G401.6 (cell line): ENCODE measurements at regions not wholly inside any gene's neighbourhood (a gene's known extent, or its start where the extent isn't known, plus 50 kb on each side); places are given as distances from the start of the nearest gene placed in this dataset.

Experiments used
- FAIRE-seq: peaks from 2 replicates; lab custom pipeline; 2012; peaks lifted over from hg19 to GRCh38; lab: Jason Lieb, UNC

DNA sequence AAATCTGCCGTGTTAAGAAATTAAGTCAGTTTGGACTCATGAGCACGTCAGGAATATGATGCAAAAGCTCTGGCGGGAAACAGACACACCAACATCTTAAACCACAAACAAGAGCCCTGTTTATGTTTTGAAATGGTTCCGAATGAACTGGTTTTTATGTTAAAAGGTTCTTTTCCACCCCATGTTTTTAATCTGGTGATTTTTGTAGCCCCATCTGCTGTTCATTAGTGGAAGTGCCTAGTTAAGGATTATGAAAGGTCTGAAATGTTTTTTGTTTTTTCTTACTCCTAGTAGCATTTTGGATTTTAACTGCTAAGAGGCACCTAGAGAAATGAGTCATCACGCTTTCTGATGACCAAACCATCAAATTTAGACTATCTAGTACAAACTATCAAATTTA, 404.1 kb upstream of the MKI67 start:
- peak; percentile 52 for FAIRE-seq

DNA sequence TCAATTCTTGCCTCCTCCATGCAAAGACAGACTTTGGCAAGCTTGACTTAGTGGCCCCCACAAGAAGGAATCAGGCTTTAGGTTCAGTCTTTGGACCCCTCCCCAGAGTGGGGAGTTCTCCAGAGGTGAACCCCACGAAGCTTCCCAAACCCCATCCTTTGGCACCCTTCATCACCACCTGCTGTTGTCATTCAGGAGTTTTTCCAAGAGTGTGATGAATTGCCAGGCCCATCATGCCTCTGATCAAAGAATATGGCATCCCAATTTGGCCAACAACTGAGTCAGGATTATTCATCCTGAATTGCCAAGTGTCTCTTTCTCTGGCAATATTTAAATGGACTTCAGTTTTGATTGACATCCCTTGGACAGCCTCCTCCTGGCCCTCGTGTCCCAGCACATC, 404.7 kb upstream of the MKI67 start:
- FAIRE-seq, result no peak

DNA sequence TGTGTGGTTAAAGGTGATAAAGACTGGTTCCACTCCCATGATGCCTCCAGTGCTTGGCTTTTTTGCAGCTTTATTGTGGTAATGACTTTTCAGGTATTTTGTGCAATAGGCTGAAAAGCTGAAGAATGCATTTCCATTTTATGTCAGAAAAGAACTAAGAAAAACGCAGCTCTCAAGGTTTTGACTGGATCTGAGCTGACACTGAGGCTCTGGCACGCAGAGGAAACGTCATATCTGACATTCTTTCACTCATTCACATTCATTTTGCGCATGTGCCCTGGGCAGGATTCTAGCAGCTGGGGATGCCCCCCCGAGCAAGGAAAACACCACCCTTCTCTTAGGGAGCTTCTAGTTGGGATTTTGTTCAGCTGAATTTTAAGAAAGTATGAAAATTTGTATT, 408.5 kb upstream of the MKI67 start:
- no peak for FAIRE-seq

DNA sequence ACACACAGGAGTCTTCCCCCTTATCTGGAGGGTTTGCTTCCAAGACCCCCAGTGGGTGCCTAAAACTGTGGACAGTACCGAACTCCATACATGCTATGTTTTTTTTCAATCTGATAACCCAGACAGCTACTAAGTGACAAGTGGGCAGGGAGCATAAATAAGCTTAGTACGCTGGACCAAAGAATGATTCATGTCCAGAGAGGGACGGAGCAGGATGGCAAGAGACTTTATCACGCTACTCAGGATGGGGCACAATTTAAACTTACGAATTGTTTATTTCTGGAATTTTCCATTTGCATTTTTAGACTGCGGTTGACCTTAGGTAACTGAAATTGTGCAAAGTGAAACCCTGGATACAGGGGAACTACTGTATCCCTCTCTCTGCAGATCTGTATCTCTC, 410.0 kb upstream of the MKI67 start:
- FAIRE-seq, result no peak

DNA sequence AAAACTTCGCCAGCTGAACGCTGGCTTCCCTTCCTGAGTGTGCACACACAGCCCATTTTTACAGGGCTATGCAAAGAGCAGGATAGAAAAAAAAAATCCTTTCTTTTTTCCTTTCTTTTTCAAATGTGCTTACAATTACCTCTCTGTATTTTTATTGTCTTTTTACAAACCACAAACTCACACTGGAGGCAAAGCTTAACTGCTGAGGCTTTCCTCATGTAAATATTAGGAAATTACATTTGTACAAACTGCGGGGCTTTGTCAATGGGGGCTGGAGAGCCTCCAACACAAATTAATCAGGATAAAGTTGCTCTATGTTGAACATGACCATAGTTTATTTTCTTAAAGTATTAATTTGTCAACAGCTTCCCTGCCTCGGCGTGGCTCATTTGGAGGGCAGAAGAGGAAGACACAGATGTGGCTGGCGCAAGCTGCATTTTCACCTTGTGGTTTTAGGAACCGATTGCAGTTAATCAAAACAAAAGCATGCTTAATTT, 411.7 kb upstream of the MKI67 start:
- no peak for FAIRE-seq

DNA sequence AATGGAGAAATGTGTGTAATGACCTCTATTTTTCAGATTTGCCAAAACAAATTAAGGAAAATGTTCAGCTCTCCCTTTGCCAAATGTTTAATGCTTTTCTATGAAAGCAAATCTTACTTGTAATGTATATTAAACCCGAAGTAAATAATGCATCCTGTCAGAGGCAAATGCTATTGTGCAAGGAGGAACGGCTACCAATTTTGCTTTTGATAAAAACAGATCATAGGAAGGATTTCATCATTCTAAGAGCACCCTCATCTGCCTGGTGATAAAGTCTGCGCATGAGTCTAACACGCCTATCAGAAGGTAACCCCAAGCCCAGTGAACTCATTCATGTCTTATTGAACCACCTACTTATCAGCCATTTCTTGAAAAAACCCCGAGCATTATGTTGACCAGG, 412.4 kb upstream of the MKI67 start:
- FAIRE-seq, result no peak

DNA sequence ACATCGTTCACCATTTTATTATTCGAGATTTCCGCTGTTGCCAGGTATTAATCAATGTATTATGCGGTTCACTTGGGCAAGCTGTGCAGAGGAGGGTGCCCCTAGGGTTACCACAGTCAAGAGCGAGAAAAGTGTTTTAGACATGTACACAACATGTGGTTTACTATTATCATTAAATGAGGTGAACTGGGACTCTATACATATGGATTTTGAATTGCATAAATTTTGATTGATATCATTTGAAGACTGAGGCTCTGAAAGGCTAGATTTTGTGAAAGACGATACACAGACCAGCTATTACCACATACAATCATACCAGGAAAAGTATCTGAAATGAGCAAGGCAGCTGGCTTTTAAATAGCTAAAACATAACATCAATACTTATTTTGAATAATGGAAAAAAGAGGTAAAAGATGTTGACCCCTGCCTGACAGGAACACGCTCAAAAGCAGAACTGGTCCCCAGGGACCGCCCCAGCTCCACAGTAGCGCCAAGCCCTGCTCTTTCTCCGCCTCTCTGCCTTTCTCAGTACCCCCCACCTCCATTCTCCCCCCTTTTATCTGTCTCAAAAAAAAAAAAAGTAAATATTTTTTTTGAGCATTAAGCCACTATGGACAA, 413.4 kb upstream of the MKI67 start:
- FAIRE-seq, result no peak

DNA sequence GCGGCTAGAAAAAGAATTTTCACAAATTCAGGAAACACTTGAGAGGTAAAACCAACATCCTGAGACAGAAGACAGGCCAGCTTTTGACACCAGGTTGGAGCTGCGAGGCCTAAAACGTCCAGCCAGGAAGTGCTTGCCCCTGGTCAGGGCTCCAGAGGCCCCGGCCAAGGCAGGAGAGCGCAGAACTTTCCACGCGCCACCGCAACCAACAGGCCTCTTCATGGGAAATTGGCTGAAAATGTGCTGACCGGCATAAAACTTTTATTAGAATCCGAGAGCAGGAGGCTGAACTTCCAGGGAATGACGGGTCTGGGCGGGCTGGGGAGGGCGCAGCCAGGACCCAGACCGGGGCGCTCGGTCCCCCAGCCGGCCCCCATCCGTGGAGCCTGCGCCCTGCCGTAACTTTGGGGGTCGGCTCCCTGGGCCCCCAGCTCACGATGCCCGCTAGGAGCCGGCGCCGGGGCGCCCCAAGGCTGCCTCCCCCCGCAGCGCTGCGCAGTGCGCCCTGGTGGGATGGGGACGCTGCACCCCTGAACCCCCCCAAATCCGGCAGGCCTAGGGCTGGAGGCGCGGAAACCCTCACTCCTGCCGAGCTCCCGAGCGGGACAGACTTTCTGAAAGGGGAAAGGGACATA, 414.0 kb upstream of the MKI67 start:
- no peak for FAIRE-seq

DNA sequence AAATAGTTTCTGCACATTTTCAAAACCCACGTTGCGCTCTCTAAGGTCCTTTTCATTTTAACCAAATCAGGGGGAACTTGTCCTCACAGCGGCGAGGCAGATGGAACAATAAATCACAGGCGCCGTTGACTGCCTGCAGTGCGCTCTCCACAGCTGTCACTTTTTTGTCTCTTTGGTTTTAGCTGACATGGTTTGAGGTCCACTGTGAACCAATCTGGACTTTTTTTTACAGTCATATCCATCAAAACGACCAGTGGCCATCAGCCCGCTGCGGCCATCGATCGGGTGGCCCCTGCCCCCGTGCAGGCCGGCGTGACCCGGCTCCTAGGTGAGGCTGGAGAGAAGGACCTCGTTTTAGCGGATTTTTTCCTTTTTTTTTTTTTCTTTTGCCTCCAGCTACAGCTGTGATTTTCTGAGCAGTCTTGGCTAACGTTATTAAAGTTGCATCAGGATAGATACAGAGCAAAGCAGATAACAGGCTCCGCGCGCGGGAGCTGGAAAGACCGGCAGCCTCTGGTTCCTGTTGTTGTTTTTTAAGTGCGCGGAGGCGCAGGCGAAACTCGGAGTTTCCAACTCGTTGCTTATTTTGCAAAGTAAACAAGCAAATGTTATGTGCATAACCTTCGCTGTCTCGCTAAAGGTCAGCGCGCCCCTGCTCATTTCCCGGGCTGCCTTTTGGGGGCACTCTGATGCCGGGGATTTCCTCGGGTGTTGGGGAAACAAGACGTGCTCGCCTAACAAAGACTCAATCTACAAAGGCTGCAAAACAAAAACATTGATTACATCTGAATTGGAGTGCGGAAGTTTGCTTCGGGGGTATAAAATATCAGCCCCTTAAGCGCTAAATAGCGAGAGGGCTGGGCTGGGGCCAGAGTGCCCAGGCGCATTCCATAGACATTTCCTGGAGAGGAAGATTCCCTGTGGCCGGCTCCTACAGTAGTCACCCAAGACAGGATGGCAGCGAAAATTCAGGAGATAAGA, 414.8 kb upstream of the MKI67 start:
- FAIRE-seq, result no peak

DNA sequence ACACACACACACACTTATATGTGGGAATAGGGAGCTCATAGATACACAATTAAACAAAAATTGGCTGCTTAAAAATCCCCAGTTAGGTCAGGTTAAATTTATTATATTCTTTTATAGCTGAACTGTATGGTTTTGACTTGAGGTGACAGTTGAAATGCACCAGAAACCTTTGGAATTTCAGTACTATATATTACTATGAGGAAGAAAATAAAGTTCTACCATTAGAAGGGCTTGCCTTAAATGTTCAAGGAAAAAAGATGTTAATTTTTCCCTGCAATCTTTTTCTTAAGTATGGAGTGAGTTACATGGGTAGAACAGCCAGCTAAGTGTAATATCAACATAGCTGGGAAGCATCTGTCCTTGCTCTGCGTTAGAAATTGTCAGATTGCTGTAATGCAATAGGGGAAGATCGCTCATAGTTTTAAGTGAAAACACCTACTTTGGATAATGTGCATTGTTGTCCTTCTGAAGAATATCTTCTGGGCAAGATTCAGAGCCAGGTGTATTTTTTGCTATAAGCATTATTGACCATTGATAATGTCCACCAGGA, 415.8 kb upstream of the MKI67 start:
- no peak for FAIRE-seq

DNA sequence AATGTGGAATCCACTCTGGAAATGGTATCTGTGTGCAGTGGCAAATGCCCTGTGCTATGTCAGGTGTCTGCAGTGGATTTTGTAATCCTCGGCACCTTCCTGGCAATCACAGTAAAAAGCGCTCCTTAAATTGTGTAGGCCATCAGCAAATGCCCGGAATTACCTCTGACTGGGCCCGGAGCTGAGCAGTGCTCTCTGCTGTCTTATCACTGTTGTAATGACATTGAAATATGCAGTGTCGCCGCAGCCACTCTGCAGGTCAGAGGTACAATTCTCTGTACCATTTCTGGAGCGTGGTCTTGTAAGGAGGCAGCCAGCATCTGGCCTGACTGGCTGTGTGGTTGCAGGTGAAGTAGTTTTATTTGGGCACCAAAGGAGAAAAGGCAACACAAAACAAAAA, 416.4 kb upstream of the MKI67 start:
- no peak for FAIRE-seq

DNA sequence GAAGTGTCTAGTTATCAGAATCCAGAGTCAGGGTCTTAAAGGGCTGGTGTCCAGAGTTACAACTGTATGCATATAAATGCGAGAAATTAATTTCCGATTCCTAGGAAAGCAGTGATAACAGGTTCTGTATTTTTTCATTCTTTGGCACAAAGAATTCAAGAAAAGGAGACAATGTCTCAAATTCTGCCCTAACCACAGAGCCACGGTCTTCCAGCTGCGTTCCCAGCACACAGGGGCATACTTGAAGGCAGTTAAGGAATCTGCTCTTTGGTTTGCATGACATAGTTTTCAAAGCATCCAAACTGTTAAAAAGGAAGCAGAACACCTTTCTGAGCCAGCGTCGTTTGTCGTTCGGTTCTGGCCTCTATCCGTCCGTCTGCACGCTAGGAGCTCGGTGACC, 416.9 kb upstream of the MKI67 start:
- FAIRE-seq, result no peak

DNA sequence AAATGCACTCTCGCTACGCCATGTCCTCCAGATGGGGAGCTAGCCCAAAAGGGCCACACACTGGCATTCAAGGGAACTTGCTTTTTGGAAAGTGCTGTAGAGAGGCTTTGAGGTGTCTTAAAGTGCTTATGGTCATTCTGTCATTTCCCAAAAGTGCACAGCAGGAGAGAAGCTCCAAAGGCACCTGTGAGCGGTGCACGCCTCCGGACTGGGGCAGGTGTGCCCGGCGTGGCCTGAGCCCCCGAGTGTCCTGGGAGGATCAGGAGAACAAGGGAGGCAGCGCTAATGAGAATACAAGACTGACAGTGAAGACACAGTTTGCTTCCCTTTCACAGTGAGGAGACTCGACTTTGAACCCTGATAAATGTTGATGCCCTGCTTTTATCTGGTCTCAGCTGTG, 419.0 kb upstream of the MKI67 start:
- FAIRE-seq, result no peak

DNA sequence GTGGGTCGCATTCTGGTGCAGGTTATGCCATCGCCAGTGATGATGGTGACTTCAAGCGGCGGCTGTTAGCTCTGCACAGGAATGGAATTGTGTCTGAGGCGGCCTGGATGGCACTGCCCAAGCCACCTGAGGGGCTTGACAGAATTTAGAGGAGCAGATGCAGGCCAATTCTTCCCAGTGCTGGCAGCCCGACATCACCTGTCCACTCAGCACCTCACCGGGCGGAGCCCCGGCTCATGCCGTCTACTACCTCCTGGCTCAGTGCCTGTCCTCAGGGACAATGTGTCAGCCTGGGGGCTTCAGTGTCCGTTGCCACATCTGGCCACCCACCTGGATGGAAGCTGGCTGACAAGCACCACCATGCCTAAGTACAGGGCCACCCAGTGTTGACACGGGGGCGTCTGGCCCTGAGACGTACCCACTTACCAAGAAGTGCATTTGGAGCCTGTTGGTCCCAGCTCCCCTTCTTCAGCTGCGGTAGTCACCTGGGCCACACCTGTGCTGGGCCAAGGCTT, 420.5 kb upstream of the MKI67 start:
- FAIRE-seq, result no peak

DNA sequence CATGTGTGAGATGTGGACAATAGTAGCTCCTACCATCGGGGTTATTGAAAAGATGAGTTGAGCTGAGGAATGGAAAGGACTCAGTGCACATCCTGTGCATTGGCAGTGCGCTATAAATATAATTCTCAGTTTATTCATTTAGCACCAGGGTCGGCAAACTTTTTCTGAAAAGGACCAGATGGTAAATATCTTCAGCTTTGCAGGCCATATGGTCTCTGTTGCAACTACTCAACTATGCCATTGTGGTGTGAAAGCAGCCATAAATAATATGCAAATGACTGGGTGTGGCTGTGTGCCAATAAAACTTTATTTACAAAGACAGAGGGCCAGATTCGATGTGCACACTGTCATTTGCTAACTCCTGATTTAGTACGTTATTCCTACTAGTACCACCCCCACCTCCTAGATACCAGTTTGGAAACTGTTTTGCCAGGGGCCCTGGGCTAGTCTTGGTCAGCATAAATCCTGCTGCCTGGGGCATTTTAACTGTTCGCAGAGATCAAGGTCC, 422.9 kb upstream of the MKI67 start:
- no peak for FAIRE-seq

DNA sequence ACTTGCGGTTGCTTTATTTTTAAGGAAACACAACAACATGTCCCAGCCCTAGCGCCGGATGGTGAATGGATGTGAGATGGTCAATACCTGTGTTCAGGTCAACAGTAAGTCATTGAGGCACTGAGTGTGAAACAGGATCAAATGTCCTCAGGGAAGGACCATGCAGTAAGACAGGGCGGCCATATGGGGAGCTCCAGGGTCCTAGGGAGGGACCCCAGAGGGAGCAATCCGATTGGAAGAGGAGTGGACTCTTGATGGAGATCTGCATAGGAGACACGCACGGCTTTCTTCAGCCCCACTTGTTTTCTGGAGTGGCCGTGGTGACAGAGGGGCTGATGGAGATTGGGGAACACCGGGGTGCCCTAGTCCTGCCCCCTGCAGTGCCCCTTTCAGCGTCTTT, 423.8 kb upstream of the MKI67 start:
- FAIRE-seq, result no peak

DNA sequence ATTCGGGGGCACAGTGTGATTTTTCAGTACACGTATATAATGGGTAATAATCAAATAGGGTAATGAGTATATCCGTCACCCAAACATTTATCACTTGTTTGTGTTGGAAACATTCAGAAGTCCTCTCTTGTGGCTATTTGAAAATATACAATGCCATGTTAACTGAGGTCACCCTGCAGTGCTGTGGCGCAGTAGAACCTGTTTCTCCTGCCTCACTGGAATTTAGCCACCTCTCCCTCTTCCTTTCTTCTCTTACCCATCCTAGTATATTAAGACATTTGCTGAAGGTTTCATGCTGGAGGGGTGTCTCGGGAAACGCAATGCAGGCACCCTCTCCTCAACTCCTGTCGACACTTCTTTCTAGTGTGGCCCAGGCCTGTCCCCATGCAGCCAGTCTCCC, 425.3 kb upstream of the MKI67 start:
- no peak for FAIRE-seq

DNA sequence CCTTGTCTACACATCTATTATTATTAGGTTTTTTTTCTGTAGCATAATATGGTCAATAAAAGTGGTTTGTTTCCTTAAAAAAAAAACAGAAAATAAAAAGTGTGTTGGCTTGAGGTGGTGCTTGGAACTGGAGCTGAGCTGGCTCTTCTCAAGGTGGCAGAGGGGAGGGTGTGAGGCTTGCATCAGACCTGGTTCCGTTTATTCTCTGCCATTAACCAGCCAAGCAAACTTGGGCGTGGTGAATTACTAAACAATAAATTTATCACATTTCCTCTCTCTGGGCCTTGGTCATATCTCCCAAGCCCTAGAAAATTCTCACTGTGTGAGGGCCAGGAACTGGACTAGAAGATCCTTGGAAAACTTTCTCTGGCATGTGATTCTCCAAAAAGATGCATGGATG, 427.5 kb upstream of the MKI67 start:
- no peak for FAIRE-seq

DNA sequence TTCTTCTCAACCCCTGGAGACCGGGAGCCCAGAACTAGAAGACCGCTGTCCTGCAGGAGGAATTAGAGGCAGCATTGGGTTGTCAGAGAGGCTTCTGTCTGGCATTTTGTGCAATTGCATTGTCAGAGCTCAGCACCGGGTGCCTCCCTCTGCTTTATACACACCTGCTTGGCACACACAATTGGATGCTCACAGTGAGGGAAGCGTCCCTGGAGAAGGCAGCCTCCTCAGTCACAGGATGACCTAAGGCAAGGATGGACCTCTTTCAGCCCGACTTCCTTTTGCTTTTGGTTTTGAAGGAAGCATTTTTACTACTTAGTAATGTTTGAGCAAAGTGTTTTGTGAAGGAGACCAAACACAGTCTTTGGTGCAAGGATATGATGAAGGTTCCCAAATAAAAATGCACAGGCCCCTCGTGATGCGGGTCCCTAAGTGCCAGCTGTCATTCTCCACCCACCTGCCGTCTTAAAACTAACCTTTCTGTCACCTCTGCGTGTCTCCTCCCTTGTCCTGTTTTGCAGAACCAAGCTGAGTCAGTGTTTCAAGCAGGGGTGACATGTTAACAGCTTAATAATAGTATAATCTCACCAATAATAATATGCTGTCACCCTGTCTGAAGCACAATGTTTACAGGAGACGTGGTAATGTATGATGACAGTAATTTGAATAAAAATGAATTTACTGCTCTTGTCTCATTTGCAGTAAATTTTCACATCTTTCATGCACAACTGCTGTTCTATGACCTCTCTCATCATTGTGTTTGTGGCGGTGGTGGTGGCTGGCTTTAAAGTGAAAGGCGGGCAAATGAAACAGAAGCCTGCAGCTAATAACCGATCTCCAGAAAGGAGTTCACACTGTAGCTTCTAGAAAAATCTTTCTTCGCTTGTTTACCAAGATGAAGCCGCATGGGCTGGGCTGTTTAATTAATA, 430.2 kb upstream of the MKI67 start:
- no peak for FAIRE-seq

DNA sequence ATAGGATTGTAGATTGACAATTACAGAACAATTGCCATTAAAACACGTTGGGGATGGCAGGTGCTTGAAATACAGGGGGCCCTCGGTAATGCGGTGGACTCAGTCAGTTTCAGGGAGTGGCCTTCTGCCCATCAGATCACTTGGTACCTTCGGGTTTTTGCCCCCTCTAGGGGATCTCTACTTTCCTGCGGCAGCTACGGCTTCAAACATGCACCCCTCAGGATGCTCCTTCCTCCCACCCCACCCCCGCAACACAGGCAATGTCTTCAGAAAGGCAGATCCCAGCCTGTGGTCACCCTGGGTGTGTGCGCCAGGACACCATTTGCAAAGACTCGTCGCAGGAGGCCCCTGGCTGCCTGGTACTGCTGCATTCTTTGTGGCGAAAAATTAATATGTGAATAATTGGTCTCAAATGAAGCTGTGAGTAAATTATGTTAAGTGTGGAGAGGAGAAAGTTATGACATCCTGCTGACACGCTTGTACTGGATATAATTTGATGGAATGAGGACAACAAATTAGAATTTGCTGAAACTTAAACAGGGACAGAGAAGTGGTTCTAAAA, 431.0 kb upstream of the MKI67 start:
- FAIRE-seq, result no peak

DNA sequence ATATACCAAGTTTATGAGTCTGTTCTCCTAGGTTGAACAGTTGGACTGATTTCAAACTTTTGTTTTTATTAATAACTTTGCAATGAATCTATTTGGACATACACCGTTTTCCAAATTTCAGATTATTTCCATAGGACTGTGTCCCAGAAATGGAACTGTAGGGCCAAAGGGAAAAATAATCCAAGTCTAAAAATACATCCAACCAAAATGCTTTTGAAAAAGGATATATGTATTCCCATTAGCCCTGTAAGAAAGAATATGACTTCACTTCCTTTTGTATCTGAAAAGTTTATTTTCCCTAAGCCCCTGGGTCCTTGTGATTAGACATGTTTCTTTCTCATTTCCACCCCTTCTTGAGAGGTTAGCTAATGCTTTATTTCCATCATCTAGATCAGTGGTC, 434.2 kb upstream of the MKI67 start:
- FAIRE-seq, result no peak
